Muscle layer of colon (tissue), 2 donors: ENCODE measurements at regions not wholly inside any gene's neighbourhood (a gene's known extent, or its start where the extent isn't known, plus 50 kb on each side); places are given as distances from the start of the nearest gene placed in this dataset.
"Not testable (repeated sequence)": the region's sequence is repeated elsewhere in the genome, so short reads cannot be mapped to it uniquely, and the experiment has no call there.

Experiments
- H3K27ac ChIP-seq: one replicate; pipeline ENCODE4 v1.7.0; 2013; ENCODE audit warnings: low read depth, mild to moderate bottlenecking, low read length, moderate library complexity
- H3K27me3 ChIP-seq, 2 donors: one replicate each; pipeline ENCODE4 v1.7.0; 2013; ENCODE audit warnings: low read length in 2 of 2, mild to moderate bottlenecking in 2 of 2; ENCODE audit not compliant: insufficient read depth in 2 of 2, control insufficient read depth in 1 of 2
- H3K36me3 ChIP-seq: one replicate; pipeline ENCODE4 v1.7.0; 2013; ENCODE audit warnings: mild to moderate bottlenecking, low read length; ENCODE audit not compliant: insufficient read depth
- H3K4me1 ChIP-seq: one replicate; pipeline ENCODE4 v1.7.0; 2013; ENCODE audit warnings: mild to moderate bottlenecking, low read length; ENCODE audit not compliant: insufficient read depth
- H3K4me3 ChIP-seq, 2 donors: one replicate each; pipeline ENCODE4 v1.7.0; 2013; ENCODE audit warnings: low read length in 2 of 2, low read depth in 1 of 2, mild to moderate bottlenecking in 1 of 2, moderate library complexity in 1 of 2
- H3K9ac ChIP-seq: one replicate; pipeline ENCODE4 v1.7.0; 2013; ENCODE audit warnings: low read length
- H3K9me3 ChIP-seq: one replicate; pipeline ENCODE4 v1.7.0; 2013; ENCODE audit warnings: mild to moderate bottlenecking, low read length
- donor health status: abdominal sarcoma.
- donor health status: Adenocarcinoma of cecum.

- no peaks in the 10 kb centered on the region for H3K4me1 ChIP-seq
- H3K27ac ChIP-seq, result no peak overlapping the region
- no peak overlapping the region for H3K9ac ChIP-seq
- no peaks in the 10 kb centered on the region for H3K9me3 ChIP-seq
- H3K36me3 ChIP-seq, result no peaks in the 10 kb centered on the region
- no peak overlapping the region for H3K4me3 ChIP-seq
- no peaks in the 10 kb centered on the region for H3K27me3 ChIP-seq
Observed at GRCh38 chr17:64732336-64733006, 70.4 kb upstream of the SMURF2 start.

DNA sequence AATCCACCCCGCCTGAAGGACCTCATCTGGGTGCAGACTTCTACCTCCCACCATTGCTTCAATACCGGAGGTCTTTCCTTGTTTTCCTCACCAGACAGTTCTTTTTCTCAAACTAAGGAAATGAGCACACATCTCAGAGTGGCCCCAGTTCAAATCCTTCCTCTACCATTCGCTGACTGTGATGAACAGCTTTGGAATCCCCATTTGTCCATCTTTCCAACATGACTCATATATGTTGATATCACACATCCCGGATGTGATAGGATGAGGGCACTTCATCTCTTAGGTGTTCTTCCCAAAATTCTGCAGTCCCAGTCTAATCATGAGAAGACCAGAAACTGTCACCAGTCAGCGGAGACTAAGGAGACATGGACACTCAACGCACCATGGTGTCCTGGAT is 67.9 kb upstream of the SMURF2 start:
- H3K36me3 ChIP-seq, result not testable (repeated sequence)

DNA sequence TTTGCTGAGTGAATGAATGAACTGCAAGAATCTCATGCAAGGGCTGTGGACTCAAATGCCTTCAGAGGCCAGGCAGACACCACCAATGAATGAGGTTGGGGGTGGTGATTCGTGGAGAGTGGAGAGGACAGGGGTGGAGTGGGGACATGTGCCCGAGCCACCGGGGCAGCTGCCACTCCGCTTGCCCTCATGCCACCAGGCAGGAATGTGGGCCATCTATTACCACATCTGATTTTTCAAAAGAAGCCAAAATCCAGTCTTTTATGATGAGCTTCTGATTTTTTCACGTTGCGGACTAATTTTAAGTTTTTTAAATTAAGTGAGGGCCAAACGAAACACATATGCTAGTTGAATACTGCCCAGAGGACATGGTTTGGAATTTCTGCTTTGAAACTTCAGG is 67.1 kb upstream of the SMURF2 start:
- H3K27ac ChIP-seq, result no peak overlapping the region
- H3K4me3 ChIP-seq, result no peak overlapping the region
- peaks cover 4% of the 10 kb centered on the region for H3K4me1 ChIP-seq
- no peak overlapping the region for H3K9ac ChIP-seq
- no peaks in the 10 kb centered on the region for H3K36me3 ChIP-seq
- no peaks in the 10 kb centered on the region for H3K27me3 ChIP-seq
- H3K9me3 ChIP-seq, result no peaks in the 10 kb centered on the region

More for the DNA sequence above, 67.9 kb upstream of the SMURF2 start:
- H3K9ac ChIP-seq, H3K27ac ChIP-seq, H3K27me3 ChIP-seq, H3K4me3 ChIP-seq, H3K4me1 ChIP-seq, H3K9me3 ChIP-seq: not testable (repeated sequence)

DNA sequence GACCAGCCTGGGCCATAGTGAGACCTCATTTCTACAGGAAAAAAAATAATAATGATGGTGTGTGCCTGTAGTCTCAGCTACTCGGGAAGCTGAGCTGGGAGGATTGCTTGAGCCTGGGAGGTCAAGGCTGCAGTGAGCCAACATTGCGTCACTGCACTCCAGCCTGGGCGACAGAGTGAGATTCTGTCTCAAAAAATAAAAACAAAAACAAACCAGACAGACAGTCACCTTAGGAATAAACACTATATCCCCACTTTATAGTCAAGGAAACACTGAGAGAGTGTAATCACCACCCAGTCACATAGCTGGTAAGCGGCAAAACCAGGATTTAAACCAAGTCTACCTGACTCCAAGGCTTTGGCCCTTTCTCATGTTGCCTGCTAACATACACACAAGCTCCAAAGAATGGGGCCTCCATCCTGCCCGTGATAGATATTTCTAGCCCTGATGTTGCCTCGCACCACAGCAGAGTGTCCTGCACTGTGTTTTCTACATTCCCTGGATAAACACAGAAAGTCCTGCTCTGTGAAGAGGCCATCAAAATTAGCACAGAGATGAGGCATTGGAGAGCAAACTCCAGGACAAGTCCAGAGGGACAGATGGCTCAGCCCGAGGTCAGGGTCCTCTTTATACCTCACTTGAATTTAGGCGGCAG is 66.1 kb upstream of the SMURF2 start:
- Histone ChIP-seq H3K9me3 (no peaks in the 10 kb centered on the region), H3K9ac (no peak overlapping the region), H3K4me1 (peaks cover 5% of the 10 kb centered on the region), H3K36me3 (no peaks in the 10 kb centered on the region), H3K27me3 (no peaks in the 10 kb centered on the region), H3K27ac (no peak overlapping the region), H3K4me3 (no peak overlapping the region)

GRCh38 chr17:64726025-64726424 is 63.9 kb upstream of the SMURF2 start:
- H3K9me3 ChIP-seq, H3K36me3 ChIP-seq, H3K4me1 ChIP-seq: not testable (repeated sequence)

GRCh38 chr17:64724246-64724645 is 62.1 kb upstream of the SMURF2 start:
- not testable (repeated sequence) for H3K4me3 ChIP-seq, H3K9me3 ChIP-seq, H3K27ac ChIP-seq, H3K36me3 ChIP-seq, H3K9ac ChIP-seq, H3K4me1 ChIP-seq, H3K27me3 ChIP-seq

More at GRCh38 chr17:64726025-64726424, 63.9 kb upstream of the SMURF2 start:
- not testable (repeated sequence) for H3K27me3 ChIP-seq, H3K27ac ChIP-seq, H3K4me3 ChIP-seq, H3K9ac ChIP-seq

- Histone ChIP-seq H3K4me3 (no peak overlapping the region), H3K4me1 (peaks cover 5% of the 10 kb centered on the region), H3K9me3 (no peaks in the 10 kb centered on the region), H3K36me3 (no peaks in the 10 kb centered on the region), H3K27ac (no peak overlapping the region), H3K9ac (no peak overlapping the region), H3K27me3 (no peaks in the 10 kb centered on the region)
Observed at GRCh38 chr17:64723781-64724180, 61.7 kb upstream of the SMURF2 start.

GRCh38 chr17:64721556-64721955 is 59.4 kb upstream of the SMURF2 start:
- not testable (repeated sequence) for H3K36me3 ChIP-seq, H3K9ac ChIP-seq, H3K9me3 ChIP-seq, H3K27ac ChIP-seq, H3K4me3 ChIP-seq, H3K27me3 ChIP-seq, H3K4me1 ChIP-seq

- H3K36me3 ChIP-seq, H3K4me3 ChIP-seq, H3K27ac ChIP-seq, H3K9ac ChIP-seq, H3K4me1 ChIP-seq, H3K27me3 ChIP-seq, H3K9me3 ChIP-seq: not testable (repeated sequence)
Observed at GRCh38 chr17:64720253-64720652, 58.1 kb upstream of the SMURF2 start.

GRCh38 chr17:64719517-64719916 is 57.4 kb upstream of the SMURF2 start:
- not testable (repeated sequence) for H3K9me3 ChIP-seq, H3K4me3 ChIP-seq, H3K9ac ChIP-seq, H3K36me3 ChIP-seq, H3K27ac ChIP-seq, H3K27me3 ChIP-seq, H3K4me1 ChIP-seq

DNA sequence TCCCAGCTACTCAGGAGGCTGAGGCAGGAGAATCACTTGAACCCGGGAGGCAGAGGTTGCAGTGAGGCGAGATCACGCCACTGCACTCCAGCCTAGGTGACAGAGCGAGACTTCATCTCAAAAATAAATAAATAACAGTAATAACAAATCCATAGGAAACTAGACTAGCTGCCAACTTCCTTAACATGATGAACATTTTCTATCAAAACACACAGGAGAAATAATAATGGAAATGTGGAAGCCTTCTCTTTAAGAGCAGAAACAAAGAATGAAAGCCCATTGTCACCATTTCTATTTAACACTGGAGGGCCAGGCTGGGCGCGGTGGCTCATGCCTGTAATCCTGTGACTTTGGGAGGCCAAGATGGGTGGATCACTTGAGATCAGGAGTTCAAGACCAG is 56.7 kb upstream of the SMURF2 start:
- not testable (repeated sequence) for H3K4me3 ChIP-seq, H3K9ac ChIP-seq, H3K9me3 ChIP-seq, H3K27me3 ChIP-seq, H3K27ac ChIP-seq, H3K4me1 ChIP-seq, H3K36me3 ChIP-seq

GRCh38 chr17:64718058-64718457 is 56.0 kb upstream of the SMURF2 start:
- H3K4me1 ChIP-seq, result no peaks in the 10 kb centered on the region
- H3K9ac ChIP-seq, result no peak overlapping the region
- no peaks in the 10 kb centered on the region for H3K27me3 ChIP-seq
- H3K27ac ChIP-seq, result no peak overlapping the region
- no peaks in the 10 kb centered on the region for H3K36me3 ChIP-seq
- H3K9me3 ChIP-seq, result no peaks in the 10 kb centered on the region
- H3K4me3 ChIP-seq, result no peak overlapping the region
